GM21447 (cell line): ENCODE measurements at regions not wholly inside any gene's neighbourhood (a gene's known extent, or its start where the extent isn't known, plus 50 kb on each side); places are given as distances from the start of the nearest gene placed in this dataset.
"Not testable (repeated sequence)": the region's sequence is repeated elsewhere in the genome, so short reads cannot be mapped to it uniquely, and the experiment has no call there.

Source experiments
- ATAC-seq: cut with Tn5 transposase; IDR thresholded peaks from one replicate; pipeline ENCODE4 v1.9.1; 2021; ENCODE audit not compliant: unreplicated experiment

DNA sequence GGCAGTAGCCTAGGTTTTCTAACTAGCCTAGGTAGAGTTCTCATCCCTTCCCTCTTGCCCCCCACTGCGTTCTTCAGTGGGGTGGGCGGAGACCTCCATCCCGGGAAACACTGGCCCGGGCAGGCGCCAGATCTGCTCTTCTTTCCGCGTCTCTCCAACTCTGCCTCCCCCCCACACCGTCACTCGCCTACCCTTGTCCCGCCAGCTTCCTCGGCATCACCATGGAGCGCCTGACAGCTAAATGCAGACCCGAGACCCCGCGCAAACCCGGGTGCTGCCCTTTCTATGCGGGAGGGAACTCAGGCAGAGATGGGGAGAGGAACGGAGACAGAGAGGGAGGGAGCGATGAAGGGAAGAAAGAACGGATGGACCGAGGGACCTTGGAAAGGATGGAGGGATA is 1494.8 kb upstream of the DEFB115 start:
- ATAC-seq, result no peak

DNA sequence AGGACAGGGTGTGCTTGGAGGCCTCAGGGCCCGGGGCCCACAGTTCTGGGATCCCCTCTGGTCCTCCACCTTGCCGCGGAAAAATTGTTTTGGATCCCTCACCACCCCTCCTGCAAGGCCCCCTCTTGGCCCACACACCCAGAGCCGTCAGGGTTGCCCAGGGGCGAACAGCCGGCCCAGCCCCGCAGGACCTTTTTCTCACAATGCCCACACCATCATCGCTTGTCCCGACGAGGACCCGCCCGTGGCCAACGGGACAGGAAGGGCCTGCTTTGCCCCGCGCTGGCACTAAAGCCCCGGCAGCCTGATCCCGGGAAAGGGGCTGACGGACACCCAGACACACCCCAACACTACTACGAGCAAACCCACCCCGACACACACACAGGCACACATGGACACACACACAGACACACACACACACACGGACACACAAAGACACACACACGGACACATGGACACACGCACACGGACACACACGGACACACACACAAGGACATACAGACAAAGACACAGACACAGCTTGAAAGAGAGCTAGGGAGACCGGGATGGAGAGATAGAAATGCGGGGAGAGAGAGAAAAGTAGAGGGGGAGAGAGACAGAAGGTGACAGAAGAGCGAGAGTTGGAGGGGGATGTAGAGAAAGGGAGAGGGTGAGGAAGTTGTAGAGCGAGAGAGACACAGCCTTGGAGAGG is 1493.5 kb upstream of the DEFB115 start:
- ATAC-seq, result no peak

DNA sequence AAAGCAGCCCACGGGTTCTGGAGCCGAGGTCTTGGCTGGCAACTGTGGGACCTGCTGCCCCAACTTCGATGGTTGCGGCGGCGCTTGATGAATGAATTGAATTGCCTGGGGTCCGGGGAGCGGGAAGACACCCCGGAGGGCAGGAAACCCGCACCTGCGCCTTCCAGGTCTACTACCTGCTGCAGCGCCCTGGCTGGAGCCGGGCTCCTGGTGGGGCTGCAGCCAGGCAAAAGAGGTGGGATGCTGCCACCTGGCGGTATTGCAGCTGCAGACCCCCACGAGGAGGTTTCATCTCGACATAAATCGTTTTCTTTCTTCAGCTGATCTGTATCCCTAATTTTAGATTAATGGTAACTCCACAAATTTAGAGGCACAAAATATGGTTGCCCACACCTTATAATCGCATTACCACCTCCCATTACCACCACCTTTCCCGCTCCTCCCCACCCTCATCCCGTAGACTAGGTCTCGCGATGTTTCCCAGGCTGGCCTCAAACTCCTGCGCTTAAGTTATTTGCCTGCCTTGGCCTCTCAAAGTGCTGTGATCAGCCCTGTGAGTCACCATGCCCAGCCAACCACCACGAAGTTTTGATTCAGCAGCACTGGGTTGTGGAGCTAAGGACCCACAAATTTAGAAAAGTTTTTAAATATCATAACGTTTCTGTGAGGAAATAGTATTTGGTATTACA is 1492.4 kb upstream of the DEFB115 start:
- ATAC-seq, result not testable (repeated sequence)

DNA sequence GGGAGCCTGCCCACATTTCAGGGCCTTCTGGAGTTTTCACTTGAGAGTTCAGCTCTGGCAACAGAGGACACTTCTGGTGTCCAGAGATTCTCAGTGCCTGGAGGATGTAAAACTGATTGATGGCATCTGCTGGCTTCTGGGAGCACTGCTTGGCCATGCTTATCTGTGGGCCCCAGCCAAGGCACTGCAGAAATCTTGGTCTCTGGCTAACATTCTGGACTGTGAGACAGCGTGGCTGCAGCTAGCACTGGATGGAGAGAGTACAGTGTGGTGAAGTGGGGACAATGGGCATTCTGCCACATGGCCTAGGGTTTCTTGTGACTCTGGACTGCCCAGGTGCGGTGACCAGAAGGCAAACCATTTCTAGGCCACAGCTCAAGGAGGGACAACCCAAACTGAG is 1479.4 kb upstream of the DEFB115 start:
- not testable (repeated sequence) for ATAC-seq

DNA sequence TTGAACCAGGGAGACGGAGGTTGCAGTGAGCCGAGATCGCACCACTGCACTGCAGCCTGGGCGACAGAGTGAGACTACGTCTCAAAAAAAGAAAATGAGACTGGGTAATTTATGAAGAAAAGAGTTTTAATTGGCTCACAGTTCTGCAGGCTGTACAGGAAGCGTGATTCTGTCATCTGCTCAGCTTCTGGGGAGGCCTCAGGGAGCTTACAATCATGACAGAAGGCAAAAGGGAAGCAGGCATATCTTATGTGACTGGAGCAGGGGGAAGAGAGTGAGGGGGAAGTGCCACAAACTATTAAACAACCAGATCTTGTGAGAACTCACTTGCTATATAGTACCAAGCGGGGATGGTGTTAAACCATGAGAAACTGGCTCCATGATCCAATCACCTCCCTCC is 1476.2 kb upstream of the DEFB115 start:
- not testable (repeated sequence) for ATAC-seq

DNA sequence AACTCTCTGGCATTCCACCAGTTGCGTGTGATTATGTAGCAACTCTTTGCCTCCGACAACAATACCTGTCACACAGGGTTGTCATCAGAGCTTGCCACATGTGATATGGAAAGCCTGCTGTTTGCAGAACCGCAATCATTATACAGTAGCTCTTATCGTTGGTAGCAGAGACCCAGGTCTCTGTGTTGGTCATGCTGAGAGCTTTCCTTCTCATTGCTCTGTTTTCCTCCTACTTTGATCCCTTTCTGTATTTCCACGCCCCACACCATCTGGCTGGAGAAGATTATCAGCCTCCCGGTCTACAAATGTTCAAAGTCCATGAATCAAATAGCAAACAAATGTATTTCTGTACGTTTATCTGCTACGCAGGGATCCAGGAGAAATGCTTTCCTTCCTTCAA is 1475.6 kb upstream of the DEFB115 start:
- ATAC-seq, result not testable (repeated sequence)

DNA sequence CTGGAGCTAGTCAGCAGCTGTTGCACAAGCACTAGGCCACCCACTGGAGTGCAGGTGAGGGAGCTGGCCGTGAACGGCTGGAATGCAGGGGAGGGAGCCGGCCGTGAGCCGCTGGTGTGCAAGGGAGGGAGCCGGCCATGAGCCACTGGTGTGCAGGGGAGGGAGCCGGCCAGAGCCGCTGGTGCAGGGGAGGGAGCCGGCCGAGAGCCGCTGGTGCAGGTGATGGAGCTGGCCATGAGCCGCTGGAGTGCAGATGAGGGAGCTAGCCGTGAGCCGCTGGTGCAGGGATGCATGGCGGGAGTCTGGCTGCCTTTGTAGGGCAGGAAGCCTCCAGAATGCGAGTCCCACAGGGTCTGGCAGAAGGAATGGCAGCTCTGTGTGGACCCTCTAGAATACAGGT is 1470.0 kb upstream of the DEFB115 start:
- not testable (repeated sequence) for ATAC-seq

DNA sequence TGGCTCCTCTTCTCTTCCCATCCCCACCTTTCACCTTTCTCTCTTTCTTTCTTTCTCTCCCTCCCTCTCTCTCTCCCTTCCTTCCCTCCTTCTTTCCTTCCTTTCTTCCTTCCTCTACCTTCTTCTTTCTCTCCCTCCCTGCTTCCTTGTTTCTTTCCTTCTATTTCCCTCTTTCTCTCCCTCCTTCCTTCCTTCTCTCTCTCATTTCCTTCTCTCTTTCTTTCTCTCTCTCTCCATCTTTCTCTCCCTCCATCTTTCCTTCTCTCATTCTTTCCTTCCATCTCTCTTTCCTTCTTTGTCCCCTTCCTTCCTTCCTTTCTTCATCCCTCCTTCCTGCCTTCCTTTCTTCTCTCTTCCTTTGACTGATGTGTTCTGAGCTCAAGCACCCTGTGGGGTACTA is 1467.0 kb upstream of the DEFB115 start:
- ATAC-seq, result no peak

DNA sequence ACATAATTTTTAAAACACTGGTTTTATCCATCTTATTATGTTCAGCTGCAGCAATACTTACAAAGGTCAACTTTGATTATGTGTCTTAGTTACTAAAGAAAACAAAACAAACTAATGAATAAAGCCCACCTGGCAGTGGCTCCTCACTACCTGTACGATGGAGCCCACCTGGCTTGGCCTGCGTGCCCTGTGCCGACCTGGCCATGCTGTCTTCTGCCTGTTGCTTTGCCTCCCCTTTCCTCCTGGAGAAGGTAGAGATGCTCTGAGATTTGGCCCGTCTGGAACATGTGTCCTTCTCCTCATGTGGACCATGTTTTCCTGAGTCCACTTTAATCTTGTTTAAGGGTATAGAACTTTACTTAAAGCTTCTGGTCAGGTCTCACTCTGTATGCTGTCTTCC is 1426.0 kb upstream of the DEFB115 start:
- ATAC-seq, result not testable (repeated sequence)

DNA sequence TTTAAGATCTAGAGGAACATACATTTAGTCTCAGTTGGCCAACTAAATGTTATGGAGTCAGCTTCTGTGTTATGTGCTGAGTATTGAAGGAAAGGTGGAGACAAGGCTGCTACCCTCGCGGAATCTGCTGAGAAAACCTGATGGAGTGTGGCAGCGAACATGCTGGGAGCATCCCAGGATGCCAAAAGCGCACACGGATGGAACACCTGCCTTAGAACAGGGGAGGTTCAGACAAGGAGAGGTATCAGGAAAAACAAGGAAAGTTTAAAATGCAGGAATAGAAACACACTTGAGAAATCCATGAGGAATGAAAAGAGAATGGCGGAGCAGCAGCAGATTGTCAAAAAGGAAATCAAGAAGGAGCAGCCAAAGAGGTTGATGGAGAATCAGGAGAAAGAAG is 1389.5 kb upstream of the DEFB115 start:
- ATAC-seq, result not testable (repeated sequence)

DNA sequence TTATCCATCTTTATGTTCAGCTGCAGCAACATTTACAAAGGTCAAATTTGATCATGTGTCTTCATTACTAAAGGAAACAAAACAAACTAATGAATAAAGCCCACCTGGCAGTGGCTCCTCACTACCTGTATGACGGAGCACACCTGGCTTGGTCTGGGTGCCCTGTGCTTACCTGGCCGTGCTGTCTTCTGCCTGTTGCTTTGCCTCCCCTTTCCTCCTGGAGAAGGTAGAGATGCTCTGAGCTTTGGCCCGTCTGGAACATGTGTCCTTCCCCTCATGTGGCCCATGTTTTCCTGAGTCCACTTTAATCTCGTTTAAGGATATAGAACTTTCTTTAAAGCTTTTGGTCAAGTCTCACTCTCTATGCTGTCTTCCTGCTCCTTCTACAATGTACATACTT is 1388.8 kb upstream of the DEFB115 start:
- not testable (repeated sequence) for ATAC-seq

DNA sequence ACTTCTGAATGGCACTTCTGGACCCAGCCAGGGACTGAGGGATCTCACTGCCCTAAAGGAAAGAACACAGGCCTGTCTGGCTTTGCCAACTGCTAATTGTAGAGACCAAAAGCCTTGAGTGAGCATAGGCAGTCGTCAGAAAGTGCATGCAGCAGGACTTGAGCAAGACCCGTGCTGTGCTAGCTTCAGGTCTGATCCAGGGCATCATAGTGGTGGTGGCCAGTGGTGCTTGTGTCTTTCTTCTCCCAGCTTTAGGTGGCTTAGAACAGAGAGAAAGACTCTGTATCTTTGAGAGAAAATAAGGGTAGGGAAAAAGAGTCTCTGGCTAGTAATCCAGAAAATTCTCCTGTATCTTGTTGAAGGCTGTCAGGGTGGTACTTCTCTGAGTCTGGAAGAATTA is 1385.6 kb upstream of the DEFB115 start:
- ATAC-seq, result not testable (repeated sequence)

DNA sequence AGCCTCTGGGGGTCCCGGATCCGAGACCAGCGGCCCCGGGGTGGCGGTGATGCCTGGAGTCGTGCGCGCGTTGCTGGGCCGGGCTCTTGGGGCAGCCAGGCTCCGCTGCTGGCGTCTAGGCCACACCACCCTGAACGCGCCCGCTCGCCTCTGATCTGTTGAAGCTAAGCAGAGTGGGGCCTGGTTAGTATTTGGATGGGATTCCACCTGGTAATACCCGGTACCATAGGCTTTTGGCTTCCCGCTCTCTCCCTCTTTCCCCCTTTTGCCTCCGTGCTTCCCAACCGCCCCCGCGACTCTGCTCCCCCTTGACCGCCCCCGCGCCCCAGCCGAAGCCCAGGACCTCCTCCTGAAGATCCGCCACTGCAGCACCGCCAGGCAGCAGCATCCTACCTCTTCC is 1383.5 kb upstream of the DEFB115 start:
- no peak for ATAC-seq

DNA sequence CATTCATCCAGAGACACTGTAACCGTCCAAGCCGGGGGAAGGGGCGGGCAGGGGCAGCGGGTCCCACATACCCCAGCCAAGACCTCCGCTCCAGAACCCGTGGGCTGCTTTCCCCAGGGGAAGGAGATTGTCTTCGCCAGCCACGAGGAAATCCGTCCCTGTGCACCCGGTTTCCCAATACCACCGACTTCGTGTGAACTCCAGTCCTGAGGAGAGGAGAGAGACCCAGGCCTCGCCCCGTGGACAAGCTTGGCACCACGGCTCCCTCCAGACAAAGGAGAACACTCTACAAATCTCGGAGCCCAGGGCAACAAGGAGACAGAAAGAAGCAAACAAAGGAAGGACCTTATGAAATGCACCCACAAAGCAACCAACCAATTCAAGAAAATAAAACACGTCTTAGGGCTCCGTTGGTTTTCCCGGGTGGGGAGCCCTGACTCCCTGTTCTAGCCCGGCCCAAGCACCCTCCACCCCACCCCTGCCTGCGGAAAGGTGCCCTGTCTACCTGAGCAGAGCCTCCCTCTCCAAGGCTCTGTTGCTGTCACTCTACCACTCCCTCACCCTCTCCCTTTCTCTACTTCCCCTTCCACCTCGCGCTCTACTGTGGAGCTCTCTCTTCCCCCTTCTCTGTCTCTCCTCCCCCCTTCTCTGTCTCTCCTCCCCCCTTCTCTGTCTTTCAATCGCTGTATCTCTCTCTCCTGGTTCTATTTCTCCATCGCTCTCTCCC is 1382.8 kb upstream of the DEFB115 start:
- ATAC-seq, result no peak

DNA sequence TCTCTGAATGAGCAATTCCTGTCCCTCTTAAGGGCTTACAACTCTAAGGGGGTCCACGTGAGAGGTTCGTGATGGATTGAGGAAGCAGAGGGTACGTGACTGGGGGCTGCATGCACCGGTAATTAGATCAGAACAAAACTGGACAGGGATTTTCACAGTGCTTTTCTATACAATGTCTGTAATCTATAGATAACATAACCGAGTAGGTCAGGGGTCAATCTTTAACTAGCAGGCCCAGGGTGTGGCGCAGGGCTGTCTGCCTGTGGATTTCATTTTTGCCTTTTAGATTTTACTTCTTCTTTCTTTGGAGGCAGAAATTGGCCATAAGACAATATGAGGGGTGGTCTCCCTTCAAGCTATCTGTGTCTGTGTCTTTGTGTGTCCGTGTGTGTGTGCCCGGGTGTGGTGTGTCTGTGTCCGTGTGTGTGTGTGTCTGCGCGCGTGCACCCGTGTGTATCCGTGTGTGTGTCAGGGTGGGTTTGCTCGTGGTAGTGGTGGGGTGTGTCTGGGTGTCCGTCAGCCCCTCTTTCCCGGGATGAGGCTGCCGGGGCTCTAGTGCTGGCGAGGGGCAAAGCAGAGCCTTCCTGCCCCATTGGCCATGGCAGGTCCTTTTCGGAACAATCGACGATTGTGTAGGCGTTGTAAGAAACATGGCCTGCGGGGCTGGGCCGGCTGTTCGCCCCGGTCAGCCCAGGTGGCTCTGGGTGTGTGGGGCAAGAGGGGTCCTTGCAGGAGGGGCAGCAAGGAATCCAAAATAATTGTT is 1382.0 kb upstream of the DEFB115 start:
- ATAC-seq, result not testable (repeated sequence)

DNA sequence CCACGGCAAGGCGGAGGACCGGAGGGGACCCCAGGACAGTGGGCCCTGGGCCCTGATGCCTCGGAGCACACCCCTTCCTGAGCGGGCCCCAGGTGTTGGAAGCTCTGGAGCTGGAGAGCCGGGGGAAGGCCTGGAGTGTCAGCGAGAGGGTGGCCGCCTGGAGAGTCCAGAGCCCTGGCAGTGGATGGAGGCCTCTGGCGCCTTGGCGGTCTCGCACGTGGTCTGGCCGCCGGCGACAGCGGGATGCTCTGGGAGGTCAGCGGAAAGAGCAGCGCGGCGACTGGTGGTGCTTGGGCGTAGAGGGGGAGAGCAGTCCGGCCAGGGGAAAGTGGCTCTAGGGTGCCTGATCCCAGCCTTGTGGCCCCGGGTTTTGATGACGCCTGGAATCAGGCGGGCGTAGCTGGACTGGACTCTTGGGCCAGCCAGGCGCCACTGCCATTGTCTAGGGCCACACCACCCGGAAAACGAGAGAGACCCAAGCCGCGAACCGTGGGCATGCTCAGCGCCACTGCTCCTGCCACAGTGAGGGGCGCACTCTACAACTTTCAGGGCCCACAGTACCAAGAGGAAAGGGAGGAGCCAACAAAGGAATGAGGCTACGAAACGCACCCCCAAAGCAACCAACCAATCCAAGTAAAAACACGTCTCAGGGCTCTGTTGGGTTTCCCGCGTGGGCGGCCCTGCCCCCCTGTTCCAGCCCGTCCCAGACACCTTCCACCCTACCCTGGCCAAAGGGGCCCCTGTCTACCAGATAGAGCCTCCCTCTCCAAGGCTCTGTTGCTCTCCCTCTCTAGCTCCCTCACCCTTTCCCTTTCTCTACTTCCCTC is 1381.2 kb upstream of the DEFB115 start:
- not testable (repeated sequence) for ATAC-seq

DNA sequence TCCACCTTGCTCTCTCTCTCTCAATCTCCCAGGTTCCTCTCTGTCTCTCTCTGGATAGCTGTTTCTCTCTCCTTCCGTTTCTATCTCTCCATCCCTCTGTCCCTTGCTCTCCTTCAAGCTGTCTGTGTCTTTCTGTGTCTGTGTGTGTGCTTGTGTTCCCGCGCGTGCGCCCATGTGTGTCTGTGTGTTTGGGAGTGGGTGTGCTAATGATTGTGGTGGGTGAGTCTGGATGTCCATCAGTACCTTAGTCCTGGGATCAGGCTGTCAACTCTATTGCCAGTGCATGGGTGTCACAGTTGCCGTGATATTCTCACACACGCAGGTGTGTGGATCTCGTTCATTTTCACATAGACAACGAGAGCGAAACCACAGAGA is 1380.6 kb upstream of the DEFB115 start:
- ATAC-seq, result no peak

DNA sequence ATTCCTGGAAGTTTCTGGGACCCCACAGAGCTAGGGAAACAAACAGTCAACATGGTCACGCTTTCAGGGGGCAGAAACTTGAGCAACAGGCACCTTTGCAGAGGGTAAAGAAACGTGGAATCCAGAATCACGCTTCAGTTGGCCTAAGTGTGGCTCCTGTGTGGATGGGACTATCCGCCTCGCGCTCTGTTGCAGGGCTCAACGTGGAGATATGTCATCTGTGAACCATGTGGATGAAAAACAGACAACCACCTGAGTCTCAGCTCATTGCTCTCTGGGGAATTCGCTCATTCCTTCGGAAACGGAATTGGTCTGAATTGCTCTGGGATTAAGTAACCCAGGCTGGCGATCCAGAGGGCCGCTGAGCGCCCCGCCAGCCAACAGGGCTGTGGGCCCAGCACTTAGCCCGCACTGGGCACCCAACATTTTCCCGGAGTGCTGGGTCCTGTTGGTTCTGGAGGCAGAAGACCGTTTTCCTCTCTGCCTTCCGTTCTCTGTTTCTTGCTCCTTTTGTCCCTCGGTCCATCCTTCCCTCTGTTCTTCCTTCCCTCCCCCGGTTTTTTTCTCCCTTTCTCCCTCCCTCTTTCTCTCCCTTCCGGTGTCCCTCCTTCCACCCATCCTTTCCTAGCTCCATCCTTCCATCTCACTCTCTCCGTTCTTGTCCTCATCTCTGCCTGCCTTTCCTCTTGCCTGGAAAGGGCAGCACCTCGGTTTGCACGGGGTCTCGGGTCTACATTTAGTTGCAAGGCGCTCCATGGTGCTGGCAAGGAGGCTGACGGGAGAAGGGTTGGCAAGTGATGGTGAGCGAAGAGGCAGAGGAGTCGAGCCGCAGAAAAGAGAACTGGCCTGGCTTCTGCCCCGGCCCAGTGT is 1379.8 kb upstream of the DEFB115 start:
- ATAC-seq, result not testable (repeated sequence)

DNA sequence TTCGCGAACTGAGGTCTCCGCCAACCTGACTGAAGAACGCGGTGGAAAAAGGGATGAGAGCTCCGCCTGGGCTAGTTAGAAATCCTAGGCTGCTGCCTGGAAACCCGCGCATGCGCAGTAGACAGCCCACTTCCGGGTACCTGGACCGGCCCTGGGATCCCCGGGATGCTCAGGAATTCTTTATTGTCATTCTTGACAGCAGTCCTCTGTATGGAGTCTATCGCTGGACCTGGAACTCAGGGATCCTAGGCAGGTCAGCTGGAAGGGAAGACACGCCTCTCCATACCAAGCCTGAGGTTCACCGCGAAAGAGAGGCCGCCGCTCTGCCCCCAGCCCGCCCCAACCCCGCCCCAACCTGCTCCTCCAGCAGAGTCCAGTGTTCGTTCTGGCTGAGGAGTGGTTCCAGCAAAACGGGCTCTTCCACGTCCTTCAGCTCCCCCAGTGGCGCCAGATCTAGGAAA is 1379.2 kb upstream of the DEFB115 start:
- peak; percentile 54 for ATAC-seq
